ENCODE measurements at regions not wholly inside any gene's neighbourhood (a gene's known extent, or its start where the extent isn't known, plus 50 kb on each side); places are given as distances from the start of the nearest gene placed in this dataset.

GRCh38 chr3:177567833-177568232 lies 370.6 kb upstream of the TBL1XR1 start (continued):
- no peak for TF ChIP-seq KDM4A (IDR thresholded peaks at IDR 0.05; ENCODE audit: low read depth, low read length, severe bottlenecking)
- TF ChIP-seq PHF8 (conservative IDR thresholded peaks at IDR 0.05; ENCODE audit: low read depth, low read length): no peak
- TF ChIP-seq BRCA1 (IDR thresholded peaks at IDR 0.05; ENCODE audit: low read depth, low read length): no peak
- no peak for TF ChIP-seq FOSL1 (IDR thresholded peaks at IDR 0.05; ENCODE audit: insufficient read depth, low read depth, low read length)
- TF ChIP-seq EP300 (IDR thresholded peaks at IDR 0.05; ENCODE audit: borderline replicate concordance in 1 of 2, low read depth in 2 of 2, low read length in 2 of 2): no peak
- no peak for TF ChIP-seq POU5F1 (IDR thresholded peaks at IDR 0.05; ENCODE audit: low read depth, low read length)
- no peak for TF ChIP-seq BACH1 (IDR thresholded peaks at IDR 0.05; ENCODE audit: low read length)
